Left lobe of liver (tissue), 2 donors: ENCODE measurements at regions not wholly inside any gene's neighbourhood (a gene's known extent, or its start where the extent isn't known, plus 50 kb on each side); places are given as distances from the start of the nearest gene placed in this dataset.
"Not testable (repeated sequence)": the region's sequence is repeated elsewhere in the genome, so short reads cannot be mapped to it uniquely, and the experiment has no call there.

Experiments
- ATAC-seq: fragments of 200-7000 bp; cut with Tn5 transposase; one replicate; pipeline ENCODE4 v1.9.1; 2020; ENCODE audit warnings: mild to moderate bottlenecking, moderate library complexity
- DNase-seq: peaks from one replicate; pipeline ENCODE4 v3.0.0-alpha.2; 2020; ENCODE audit warnings: low spot score
- donor health status: DM: no; HTN: no; CAD: no; lungs with moderate emphysema.
- donor health status: DM: no; HTN: yes; CAD: no.

GRCh38 chr2:44051593-44052347 lies 56.0 kb upstream of the LRPPRC start:
- no peak for ATAC-seq
- DNase-seq = no peak

DNA sequence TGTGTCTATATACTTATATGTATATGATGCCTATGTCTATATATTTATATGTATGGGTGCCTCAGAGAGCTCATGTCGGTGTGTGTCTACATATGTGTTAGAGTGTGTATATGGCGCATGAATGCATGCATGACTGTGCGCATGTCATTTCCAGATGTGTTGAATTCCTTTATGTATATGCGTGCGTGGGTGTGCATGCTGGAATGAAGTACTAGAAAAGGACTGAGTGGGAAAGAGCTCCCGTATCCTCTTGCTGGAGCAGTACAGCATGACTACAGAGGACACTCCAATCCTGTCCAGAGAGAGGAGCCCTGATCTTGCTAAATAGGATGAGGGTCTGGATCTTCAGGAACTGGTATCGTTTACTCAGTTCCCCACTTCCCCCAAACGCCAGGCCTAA lies 56.8 kb upstream of the LRPPRC start:
- ATAC-seq = no peak
- DNase-seq = no peak

- ATAC-seq = peak; percentile 69
- DNase-seq = no peak
Observed at GRCh38 chr2:44053052-44053451, 57.3 kb upstream of the LRPPRC start.

- ATAC-seq (no peak), DNase-seq (no peak)
Observed at GRCh38 chr2:44053456-44053855, 57.7 kb upstream of the LRPPRC start.

- DNase-seq (no peak), ATAC-seq (no peak)
Observed at GRCh38 chr2:44055229-44055628, 59.4 kb upstream of the LRPPRC start.

GRCh38 chr2:44055664-44056063 lies 59.9 kb upstream of the LRPPRC start:
- ATAC-seq (no peak), DNase-seq (no peak)

DNA sequence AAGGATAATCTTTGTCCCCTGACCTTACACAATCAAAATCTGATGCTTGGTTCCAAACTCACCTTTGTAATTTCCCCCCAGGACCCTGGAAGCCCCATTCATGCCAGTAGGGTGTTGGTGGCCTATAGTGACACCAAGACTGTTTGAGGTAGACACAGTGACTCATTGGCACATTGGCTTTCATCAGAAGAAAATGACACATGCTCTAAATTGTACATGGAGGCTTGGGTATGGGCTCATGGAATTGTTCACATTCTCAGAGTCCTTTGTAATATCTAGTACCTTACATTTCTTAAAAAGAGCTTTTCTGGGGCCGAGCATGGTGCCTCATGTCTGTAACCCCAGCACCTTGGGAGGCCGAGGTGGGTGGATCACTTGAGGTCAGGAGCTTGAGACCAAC lies 61.2 kb upstream of the LRPPRC start:
- DNase-seq (no peak), ATAC-seq (no peak)

DNA sequence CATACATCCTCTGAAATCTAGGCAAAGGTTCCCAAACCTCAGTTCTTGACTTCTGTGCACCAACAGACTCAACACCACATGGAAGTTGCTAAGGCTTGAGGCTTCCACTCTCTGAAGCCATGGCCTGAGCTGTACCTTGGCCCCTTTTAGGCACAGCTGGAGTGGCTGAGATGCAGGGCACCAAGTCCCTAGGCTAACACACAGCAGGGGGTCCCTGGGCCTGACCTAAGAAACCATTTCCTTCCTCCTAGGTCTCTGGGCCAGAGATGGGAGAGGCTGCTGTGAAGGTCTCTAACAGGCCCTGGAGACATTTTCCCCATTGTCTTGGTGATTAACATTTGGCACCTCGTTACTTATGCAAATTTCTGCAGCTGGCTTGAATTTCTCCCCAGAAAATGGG lies 64.5 kb upstream of the LRPPRC start:
- DNase-seq, ATAC-seq: not testable (repeated sequence)

- DNase-seq (no peak), ATAC-seq (peak; percentile 58)
Observed at GRCh38 chr2:44060990-44061389, 65.2 kb upstream of the LRPPRC start.

DNA sequence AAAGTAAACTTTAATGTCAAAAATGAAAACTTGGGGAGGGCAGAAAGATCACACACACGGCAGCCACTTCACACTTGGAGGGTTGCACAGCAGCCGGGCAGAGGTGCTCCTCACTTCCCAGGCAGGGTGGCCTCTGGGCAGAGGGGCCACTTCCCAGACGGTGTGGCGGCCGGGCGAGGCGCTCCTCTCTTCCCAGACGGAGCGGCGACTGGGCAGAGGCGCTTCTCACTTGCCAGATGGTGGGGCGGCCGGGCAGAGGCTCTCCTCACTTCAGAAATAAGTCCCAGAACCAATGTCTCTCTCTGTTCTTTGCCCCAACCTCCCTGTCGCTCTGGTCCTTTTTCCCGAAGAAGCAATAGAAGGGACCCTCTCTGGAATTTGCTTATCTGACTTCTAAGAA lies 65.7 kb upstream of the LRPPRC start:
- DNase-seq (no peak), ATAC-seq (peak; percentile 51)

DNA sequence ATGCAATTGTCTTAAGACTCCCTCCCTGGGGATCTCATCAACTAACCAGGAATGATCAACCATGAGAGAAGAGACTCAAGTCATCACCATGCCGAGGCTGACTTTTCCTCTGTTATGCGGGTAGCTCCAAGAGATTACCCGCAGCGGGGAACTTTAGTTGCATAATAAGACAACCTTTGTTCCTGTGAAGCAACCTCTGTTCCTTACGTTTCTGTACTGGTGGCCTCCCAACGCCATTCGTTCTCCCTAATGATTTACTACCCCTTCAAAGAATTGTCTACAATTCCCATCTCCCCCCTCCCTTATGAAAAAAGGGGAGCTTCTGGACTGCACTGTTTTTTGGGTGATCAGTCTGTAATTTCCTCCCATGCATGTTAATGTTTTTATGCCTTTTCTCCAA lies 66.1 kb upstream of the LRPPRC start:
- DNase-seq = peak; percentile 69
- peak; percentile 70 for ATAC-seq

- ATAC-seq (no peak), DNase-seq (no peak)
Observed at GRCh38 chr2:44063033-44063432, 67.2 kb upstream of the LRPPRC start.

DNA sequence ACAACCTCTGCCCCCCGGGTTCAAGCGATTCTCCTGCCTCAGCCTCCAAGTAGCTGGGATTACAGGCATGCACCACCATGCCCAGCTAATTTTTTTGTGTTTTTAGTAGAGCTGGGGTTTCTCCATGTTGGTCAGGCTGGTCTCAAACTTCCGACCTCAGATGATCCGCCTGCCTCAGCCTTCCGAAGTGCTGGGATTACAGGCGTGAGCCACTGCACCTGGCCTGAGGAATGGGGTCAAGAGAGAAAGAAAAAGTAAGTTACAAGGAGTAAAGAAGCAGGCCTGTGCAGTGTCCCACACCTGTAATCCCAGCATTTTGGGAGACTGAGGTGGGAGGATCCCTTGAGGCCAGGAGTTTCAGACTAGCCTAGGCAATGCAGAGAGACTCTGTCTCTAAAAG lies 68.5 kb upstream of the LRPPRC start:
- not testable (repeated sequence) for DNase-seq, ATAC-seq

DNA sequence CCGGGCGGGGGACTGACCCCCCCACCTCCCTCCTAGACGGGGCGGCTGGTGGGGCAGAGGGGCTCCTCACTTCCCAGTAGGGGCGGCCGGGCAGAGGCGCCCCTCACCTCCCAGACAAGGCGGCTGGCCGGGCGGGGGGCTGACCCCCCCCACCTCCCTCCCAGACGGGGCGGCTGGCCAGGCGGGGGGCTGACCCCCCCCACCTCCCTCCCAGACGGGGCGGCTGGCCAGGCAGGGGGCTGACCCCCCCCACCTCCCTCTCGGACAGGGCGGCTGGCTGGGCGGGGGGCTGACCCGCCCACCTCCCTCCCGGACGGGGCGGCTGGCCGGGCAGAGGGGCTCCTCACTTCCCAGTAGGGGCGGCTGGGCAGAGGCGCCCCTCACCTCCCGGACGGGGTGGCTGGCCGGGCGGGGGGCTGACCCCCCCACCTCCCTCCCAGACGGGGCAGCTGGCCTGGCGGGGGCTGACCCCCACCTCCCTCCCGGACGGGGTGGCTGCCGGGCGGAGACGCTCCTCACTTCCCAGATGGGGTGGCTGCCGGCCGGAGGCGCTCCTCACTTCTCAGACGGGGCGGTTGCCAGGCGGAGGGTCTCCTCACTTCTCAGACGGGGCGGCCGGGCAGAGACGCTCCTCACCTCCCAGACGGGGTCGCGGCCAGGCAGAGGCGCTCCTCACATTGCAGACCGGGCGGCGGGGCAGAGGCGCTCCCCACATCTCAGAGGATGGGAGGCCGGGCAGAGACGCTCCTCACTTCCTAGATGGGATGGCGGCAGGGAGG lies 71.4 kb upstream of the LRPPRC start:
- ATAC-seq, DNase-seq: not testable (repeated sequence)

- not testable (repeated sequence) for ATAC-seq, DNase-seq
Observed at GRCh38 chr2:44067791-44068181, 72.0 kb upstream of the LRPPRC start.

- no peak for ATAC-seq
- peak; percentile 18 for DNase-seq
Observed at GRCh38 chr2:44071454-44072046, 75.8 kb upstream of the LRPPRC start.

- not testable (repeated sequence) for DNase-seq, ATAC-seq
Observed at GRCh38 chr2:44073667-44074066, 77.9 kb upstream of the LRPPRC start.

DNA sequence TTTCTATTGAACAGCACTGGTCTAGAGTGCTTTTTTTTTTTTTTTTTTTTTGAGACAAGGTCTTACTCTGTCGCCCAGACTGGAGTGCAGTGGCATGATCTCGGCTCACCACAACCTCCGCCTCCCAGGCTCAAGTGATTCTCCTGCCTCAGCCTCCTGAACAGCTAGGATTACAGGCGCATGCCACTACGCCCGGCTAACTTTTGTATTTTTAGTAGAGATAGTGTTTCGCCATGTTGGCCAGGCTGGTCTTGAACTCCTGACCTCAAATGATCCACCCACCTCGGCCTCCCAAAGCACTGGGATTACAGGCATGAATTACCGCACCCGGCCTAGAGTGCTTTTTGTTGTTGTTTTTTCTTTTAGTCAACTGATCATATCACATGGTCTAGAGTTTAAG lies 79.0 kb upstream of the LRPPRC start:
- DNase-seq, ATAC-seq: not testable (repeated sequence)

GRCh38 chr2:44075541-44075940 lies 79.8 kb upstream of the LRPPRC start:
- peak; percentile 88 for DNase-seq
- peak; percentile 88 for ATAC-seq

DNA sequence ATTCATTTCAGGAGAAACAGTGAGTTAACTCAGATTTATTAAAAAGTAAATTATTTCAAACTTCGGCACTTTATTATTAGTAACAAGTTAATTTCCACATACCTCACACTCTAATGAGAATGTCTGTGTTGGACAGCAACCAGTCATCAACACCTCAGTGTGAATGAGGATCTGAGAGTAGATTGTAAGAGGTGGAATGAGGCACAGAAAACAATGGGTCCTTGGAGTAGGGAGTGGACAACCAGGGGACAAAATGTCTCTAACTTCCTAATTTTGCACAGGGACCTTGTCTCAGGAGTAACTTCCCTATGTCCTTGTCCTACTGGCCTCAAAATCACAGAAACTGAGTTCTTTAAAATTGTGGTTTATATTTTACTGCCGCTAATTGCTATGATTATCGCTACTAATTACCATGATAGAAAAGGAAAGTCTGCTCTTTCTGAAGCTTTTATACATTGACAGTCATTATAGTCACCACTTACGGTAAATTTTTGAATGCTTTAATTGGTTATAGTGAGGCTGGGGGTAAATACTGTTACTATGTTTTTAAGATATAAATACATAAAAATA lies 82.2 kb upstream of the LRPPRC start:
- ATAC-seq = no peak
- no peak for DNase-seq

DNA sequence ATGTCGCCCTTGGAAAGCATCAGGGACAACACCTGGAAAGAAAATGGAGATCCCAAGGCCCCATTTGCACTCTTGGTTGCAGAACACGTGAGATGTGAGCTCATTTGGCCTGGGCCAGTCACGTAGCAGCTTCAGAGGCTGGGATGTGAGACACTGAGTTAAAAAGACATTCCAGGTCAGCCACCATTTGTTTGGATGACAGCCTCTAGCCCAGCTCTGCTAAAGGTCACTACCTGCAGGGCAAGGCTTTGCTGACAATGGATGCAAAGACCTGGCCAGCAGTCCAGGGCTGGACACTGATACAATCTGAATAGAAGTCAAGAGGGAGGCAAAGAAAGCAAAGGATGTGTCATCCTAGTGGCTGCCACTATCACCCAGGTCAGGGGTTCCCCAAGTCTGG lies 83.9 kb upstream of the LRPPRC start:
- no peak for ATAC-seq
- DNase-seq = no peak
